ENCODE measurements at regions not wholly inside any gene's neighbourhood (a gene's known extent, or its start where the extent isn't known, plus 50 kb on each side); places are given as distances from the start of the nearest gene placed in this dataset.

DNA sequence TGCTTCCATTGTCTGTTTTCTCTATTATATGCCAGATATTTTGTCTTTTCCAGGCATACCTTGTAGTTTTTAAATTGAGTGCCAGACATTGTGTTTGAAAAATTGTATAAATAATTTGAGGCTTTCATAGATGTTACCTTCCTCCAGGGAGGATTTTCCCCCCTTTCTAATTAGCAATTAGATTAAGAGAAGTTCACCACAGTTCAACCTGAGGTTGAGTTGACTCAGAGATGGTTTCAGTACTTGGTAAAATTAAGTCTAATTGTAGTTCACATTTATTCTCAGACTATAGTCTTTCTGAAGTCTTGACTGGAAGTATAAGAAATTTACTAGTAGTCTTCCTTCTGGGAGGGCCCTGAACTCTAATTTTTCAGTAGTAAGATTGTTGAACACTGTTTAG is 104.1 kb upstream of the SCEL start:
- Mint-ChIP-seq H3K4me1 (ENCODE audit: low read depth, unreplicated experiment) (no peaks in the 10 kb centered on the region), H3K36me3 (ENCODE audit: insufficient read depth, unreplicated experiment) (no peaks in the 10 kb centered on the region), H3K27me3 (ENCODE audit: unreplicated experiment) (no peaks in the 10 kb centered on the region), H3K9me3 (ENCODE audit: low read depth, unreplicated experiment) (no peaks in the 10 kb centered on the region), H3K4me3 (ENCODE audit: low read depth, unreplicated experiment) (no peak overlapping the region), H3K27ac (ENCODE audit: unreplicated experiment) (no peak overlapping the region)
- TF ChIP-seq, protein P1, sequence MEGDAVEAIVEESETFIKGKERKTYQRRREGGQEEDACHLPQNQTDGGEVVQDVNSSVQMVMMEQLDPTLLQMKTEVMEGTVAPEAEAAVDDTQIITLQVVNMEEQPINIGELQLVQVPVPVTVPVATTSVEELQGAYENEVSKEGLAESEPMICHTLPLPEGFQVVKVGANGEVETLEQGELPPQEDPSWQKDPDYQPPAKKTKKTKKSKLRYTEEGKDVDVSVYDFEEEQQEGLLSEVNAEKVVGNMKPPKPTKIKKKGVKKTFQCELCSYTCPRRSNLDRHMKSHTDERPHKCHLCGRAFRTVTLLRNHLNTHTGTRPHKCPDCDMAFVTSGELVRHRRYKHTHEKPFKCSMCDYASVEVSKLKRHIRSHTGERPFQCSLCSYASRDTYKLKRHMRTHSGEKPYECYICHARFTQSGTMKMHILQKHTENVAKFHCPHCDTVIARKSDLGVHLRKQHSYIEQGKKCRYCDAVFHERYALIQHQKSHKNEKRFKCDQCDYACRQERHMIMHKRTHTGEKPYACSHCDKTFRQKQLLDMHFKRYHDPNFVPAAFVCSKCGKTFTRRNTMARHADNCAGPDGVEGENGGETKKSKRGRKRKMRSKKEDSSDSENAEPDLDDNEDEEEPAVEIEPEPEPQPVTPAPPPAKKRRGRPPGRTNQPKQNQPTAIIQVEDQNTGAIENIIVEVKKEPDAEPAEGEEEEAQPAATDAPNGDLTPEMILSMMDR (IDR thresholded peaks at IDR 0.05; ENCODE audit: unreplicated experiment), result no peak
- no peak for DNase-seq
- intact Hi-C loops (cut with micrococcal nuclease; ENCODE audit: unreplicated experiment), result no loop called here
- CTCF ChIA-PET, result no interaction called here
- no TSS peak for BruUV-seq (replicated peaks)

DNA sequence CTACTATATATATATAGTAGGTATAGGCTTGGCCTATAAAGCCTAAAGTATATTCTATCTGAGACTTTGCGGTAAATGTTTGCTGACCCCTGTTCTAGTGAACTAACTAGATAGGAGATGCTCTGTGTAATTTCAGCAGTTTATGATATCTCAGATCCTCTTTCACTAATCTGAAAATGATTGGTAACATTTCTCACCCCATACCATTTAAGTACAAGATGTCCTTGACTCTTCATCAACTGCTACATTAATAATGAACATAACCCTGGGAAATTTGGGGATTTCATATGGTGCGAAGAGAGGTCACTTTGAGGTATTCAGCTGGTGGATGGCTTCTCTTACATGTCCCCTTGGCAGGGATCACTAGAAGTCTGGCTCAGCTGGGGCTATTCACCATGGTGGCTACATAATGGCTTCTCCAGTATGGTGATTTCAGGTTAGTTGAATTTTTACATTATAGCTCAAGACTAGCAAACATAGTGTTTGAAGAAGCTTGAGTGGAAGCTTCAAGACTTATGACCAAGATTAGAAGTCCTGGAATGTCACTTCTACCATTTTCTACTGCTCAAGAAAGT is 103.6 kb upstream of the MYCBP2 start:
- intact Hi-C loops (cut with micrococcal nuclease; ENCODE audit: unreplicated experiment), result no loop called here
- H3K4me3 Mint-ChIP-seq (ENCODE audit: low read depth, unreplicated experiment), result no peak overlapping the region
- H3K4me1 Mint-ChIP-seq (ENCODE audit: low read depth, unreplicated experiment), result no peaks in the 10 kb centered on the region
- H3K36me3 Mint-ChIP-seq (ENCODE audit: insufficient read depth, unreplicated experiment), result no peaks in the 10 kb centered on the region
- no TSS peak for BruUV-seq (replicated peaks)
- H3K9me3 Mint-ChIP-seq (ENCODE audit: low read depth, unreplicated experiment), result no peaks in the 10 kb centered on the region
- H3K27ac Mint-ChIP-seq (ENCODE audit: unreplicated experiment), result no peak overlapping the region
- H3K27me3 Mint-ChIP-seq (ENCODE audit: unreplicated experiment), result no peaks in the 10 kb centered on the region
- TF ChIP-seq, protein P1 (IDR thresholded peaks at IDR 0.05; ENCODE audit: unreplicated experiment), result no peak
- DNase-seq, result no peak
- CTCF ChIA-PET, result no interaction called here

DNA sequence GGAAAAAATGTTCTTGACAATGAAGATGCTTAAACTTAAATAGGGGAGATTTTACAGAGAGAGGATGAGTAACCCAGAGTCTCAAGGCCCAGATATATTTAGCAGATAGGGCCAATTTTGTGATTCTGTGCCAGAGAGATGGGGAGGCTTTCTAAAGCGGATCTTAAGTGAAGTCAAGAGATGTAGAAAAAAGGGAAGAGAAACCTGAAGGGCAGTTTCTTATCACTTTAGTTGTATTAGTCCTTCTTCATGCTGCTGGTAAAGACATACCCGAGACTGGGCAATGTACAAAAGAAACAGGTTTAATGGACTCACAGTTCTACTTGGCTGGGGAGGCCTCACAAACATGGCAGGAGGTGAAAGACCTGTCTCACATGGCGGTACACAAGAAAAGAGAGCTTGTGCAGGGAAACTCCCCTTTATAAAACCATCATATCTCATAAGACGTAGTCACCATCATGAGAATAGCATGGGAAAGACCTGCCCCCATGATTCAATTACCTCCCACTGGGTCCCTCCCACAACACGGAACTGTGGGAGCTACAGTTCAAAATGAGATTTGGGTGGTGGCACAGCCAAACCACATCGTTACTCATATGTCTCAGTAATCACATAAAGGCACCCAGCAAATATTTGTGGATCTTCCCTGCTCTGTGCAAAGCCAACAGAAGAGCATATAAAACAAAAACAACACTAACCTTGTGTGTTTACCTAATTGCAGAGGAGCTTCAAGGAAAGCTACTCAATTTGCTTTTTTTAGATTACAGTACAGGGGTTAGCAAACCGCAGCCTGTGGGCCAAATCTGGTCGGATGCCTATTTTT is 102.6 kb upstream of the MYCBP2 start:
- H3K27me3 Mint-ChIP-seq (ENCODE audit: unreplicated experiment), result no peaks in the 10 kb centered on the region
- no peaks in the 10 kb centered on the region for H3K36me3 Mint-ChIP-seq (ENCODE audit: insufficient read depth, unreplicated experiment)
- no TSS peak for BruUV-seq (replicated peaks)
- DNase-seq, result no peak
- H3K4me3 Mint-ChIP-seq (ENCODE audit: low read depth, unreplicated experiment), result no peak overlapping the region
- CTCF ChIA-PET, result no interaction called here
- H3K27ac Mint-ChIP-seq (ENCODE audit: unreplicated experiment), result no peak overlapping the region
- TF ChIP-seq, protein P1 (IDR thresholded peaks at IDR 0.05; ENCODE audit: unreplicated experiment), result no peak
- H3K9me3 Mint-ChIP-seq (ENCODE audit: low read depth, unreplicated experiment), result no peaks in the 10 kb centered on the region
- intact Hi-C loops (cut with micrococcal nuclease; ENCODE audit: unreplicated experiment), result no loop called here
- H3K4me1 Mint-ChIP-seq (ENCODE audit: low read depth, unreplicated experiment), result no peaks in the 10 kb centered on the region

DNA sequence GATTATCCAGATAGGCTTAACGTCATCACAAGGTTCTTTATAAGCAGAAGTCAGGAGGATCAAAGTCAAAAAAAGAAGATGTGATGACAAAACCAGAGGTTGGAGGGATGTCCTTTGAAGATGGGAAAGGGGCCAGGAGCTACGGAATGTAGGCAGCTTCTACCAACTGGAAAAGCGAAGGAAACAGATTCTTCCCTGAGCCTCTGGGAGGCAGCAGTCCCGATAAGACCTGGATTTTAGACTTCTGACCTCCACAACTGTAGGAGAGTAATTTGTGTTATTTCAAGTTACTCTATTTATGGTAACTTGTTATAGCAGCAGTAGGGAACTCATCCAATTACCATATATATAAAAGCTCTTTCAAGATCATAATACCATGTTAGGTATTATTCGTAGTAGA is 98.8 kb upstream of the MYCBP2 start:
- Mint-ChIP-seq H3K9me3 (ENCODE audit: low read depth, unreplicated experiment) (no peaks in the 10 kb centered on the region), H3K27me3 (ENCODE audit: unreplicated experiment) (no peaks in the 10 kb centered on the region), H3K4me1 (ENCODE audit: low read depth, unreplicated experiment) (no peaks in the 10 kb centered on the region), H3K36me3 (ENCODE audit: insufficient read depth, unreplicated experiment) (no peaks in the 10 kb centered on the region), H3K4me3 (ENCODE audit: low read depth, unreplicated experiment) (no peak overlapping the region), H3K27ac (ENCODE audit: unreplicated experiment) (no peak overlapping the region)
- no TSS peak for BruUV-seq (replicated peaks)
- DNase-seq, result no peak
- TF ChIP-seq, protein P1 (IDR thresholded peaks at IDR 0.05; ENCODE audit: unreplicated experiment), result no peak
- CTCF ChIA-PET, result no interaction called here
- intact Hi-C loops (cut with micrococcal nuclease; ENCODE audit: unreplicated experiment), result no loop called here

Data from Calu3 (cell line).